ENCODE measurements at regions not wholly inside any gene's neighbourhood (a gene's known extent, or its start where the extent isn't known, plus 50 kb on each side); places are given as distances from the start of the nearest gene placed in this dataset.

GRCh38 chr3:72452745-72453144 lies 395.5 kb downstream of the SHQ1 start:
- H3K27me3 Mint-ChIP-seq (ENCODE audit: unreplicated experiment), result peaks cover 11% of the 10 kb centered on the region

GRCh38 chr3:72451841-72452240 lies 396.4 kb downstream of the SHQ1 start:
- Mint-ChIP-seq H3K4me3 (ENCODE audit: unreplicated experiment) (no peak overlapping the region), H3K27ac (ENCODE audit: unreplicated experiment) (no peak overlapping the region), H3K4me1 (ENCODE audit: low read depth, unreplicated experiment) (peaks cover 4% of the 10 kb centered on the region), H3K36me3 (ENCODE audit: unreplicated experiment) (no peaks in the 10 kb centered on the region), H3K27me3 (ENCODE audit: unreplicated experiment) (peaks cover 11% of the 10 kb centered on the region), H3K9me3 (ENCODE audit: unreplicated experiment) (peaks cover 13% of the 10 kb centered on the region)
- DNase-seq, result no peak
- TF ChIP-seq CTCF (IDR thresholded peaks at IDR 0.05; ENCODE audit: partially characterized antibody, unreplicated experiment), result no peak

More at GRCh38 chr3:72452745-72453144, 395.5 kb downstream of the SHQ1 start:
- Mint-ChIP-seq H3K36me3 (ENCODE audit: unreplicated experiment) (no peaks in the 10 kb centered on the region), H3K4me1 (ENCODE audit: low read depth, unreplicated experiment) (peaks cover 4% of the 10 kb centered on the region), H3K4me3 (ENCODE audit: unreplicated experiment) (no peak overlapping the region), H3K27ac (ENCODE audit: unreplicated experiment) (no peak overlapping the region), H3K9me3 (ENCODE audit: unreplicated experiment) (peaks cover 13% of the 10 kb centered on the region)
- no peak for DNase-seq
- no peak for TF ChIP-seq CTCF (IDR thresholded peaks at IDR 0.05; ENCODE audit: partially characterized antibody, unreplicated experiment)

GRCh38 chr3:72449551-72449950 lies 398.7 kb downstream of the SHQ1 start:
- no peak for DNase-seq
- TF ChIP-seq CTCF (IDR thresholded peaks at IDR 0.05; ENCODE audit: partially characterized antibody, unreplicated experiment), result no peak
- H3K36me3 Mint-ChIP-seq (ENCODE audit: unreplicated experiment), result no peaks in the 10 kb centered on the region
- H3K4me1 Mint-ChIP-seq (ENCODE audit: low read depth, unreplicated experiment), result peaks cover 12% of the 10 kb centered on the region
- peaks cover 16% of the 10 kb centered on the region for H3K9me3 Mint-ChIP-seq (ENCODE audit: unreplicated experiment)
- H3K27ac Mint-ChIP-seq (ENCODE audit: unreplicated experiment), result no peak overlapping the region
- H3K27me3 Mint-ChIP-seq (ENCODE audit: unreplicated experiment), result peaks cover 10% of the 10 kb centered on the region
- no peak overlapping the region for H3K4me3 Mint-ChIP-seq (ENCODE audit: unreplicated experiment)

- Mint-ChIP-seq H3K4me1 (ENCODE audit: low read depth, unreplicated experiment) (peaks cover 17% of the 10 kb centered on the region), H3K4me3 (ENCODE audit: unreplicated experiment) (no peak overlapping the region), H3K9me3 (ENCODE audit: unreplicated experiment) (peaks cover 16% of the 10 kb centered on the region), H3K27me3 (ENCODE audit: unreplicated experiment) (peaks cover 10% of the 10 kb centered on the region), H3K27ac (ENCODE audit: unreplicated experiment) (no peak overlapping the region), H3K36me3 (ENCODE audit: unreplicated experiment) (no peaks in the 10 kb centered on the region)
- no peak for TF ChIP-seq CTCF (IDR thresholded peaks at IDR 0.05; ENCODE audit: partially characterized antibody, unreplicated experiment)
- no peak for DNase-seq
These were observed 399.4 kb downstream of the SHQ1 start for GRCh38 chr3:72448858-72449257.

GRCh38 chr3:72448375-72448823 lies 399.8 kb downstream of the SHQ1 start:
- H3K36me3 Mint-ChIP-seq (ENCODE audit: unreplicated experiment), result no peaks in the 10 kb centered on the region
- H3K27ac Mint-ChIP-seq (ENCODE audit: unreplicated experiment), result peak overlapping the region; percentile 19
- TF ChIP-seq CTCF (IDR thresholded peaks at IDR 0.05; ENCODE audit: partially characterized antibody, unreplicated experiment), result no peak
- H3K4me3 Mint-ChIP-seq (ENCODE audit: unreplicated experiment), result no peak overlapping the region
- no peak for DNase-seq
- H3K27me3 Mint-ChIP-seq (ENCODE audit: unreplicated experiment), result peaks cover 10% of the 10 kb centered on the region
- H3K9me3 Mint-ChIP-seq (ENCODE audit: unreplicated experiment), result peaks cover 16% of the 10 kb centered on the region
- peaks cover 21% of the 10 kb centered on the region for H3K4me1 Mint-ChIP-seq (ENCODE audit: low read depth, unreplicated experiment)

All from glutamatergic neuron (in vitro differentiated cells).